OCI-LY7 (cell line): ENCODE measurements at regions not wholly inside any gene's neighbourhood (a gene's known extent, or its start where the extent isn't known, plus 50 kb on each side); places are given as distances from the start of the nearest gene placed in this dataset.

Source experiments
- BruUV-seq: library from RNA; stranded (reverse); fragments of 400-500 nt; replicated peaks from 2 replicates; lab custom pipeline; 2021; lab: Mats Ljungman, UMichigan
- CTCF ChIA-PET: fragments of 300-600 bp; sonication (Branson Sonifier 250); formaldehyde crosslinking; loops from one replicate; lab custom pipeline; 2022; ENCODE audit warnings: antibody characterized with exemption; ENCODE audit not compliant: unreplicated experiment; lab: Charles Lee
- POLR2A ChIA-PET: fragments of 300-600 bp; sonication (Branson Sonifier 250); formaldehyde crosslinking; loops from one replicate; lab custom pipeline; 2022; ENCODE audit warnings: antibody characterized with exemption; lab: Charles Lee
- DNase-seq: peaks from one replicate; pipeline ENCODE4 v3.0.0-alpha.2; 2015; ENCODE audit warnings: low spot score
- H2AFZ ChIP-seq: fragments of 200-600 bp; sonication (generic), shearing (Covaris generic); 2 replicates; pipeline ENCODE4 v1.6.1; 2014; ENCODE audit warnings: mild to moderate bottlenecking, antibody characterized with exemption, low read length, moderate library complexity
- H3K27ac ChIP-seq: fragments of 200-600 bp; sonication (generic); 2 replicates; pipeline ENCODE4 v1.5.1; 2014; ENCODE audit warnings: mixed run types, low read depth, mild to moderate bottlenecking, moderate library complexity, low read length, inconsistent platforms; ENCODE audit not compliant: poor library complexity, severe bottlenecking
- H3K36me3 ChIP-seq: fragments of 200-600 bp; sonication (generic); 2 replicates; pipeline ENCODE4 v1.6.1; 2014; ENCODE audit warnings: mild to moderate bottlenecking, antibody characterized with exemption, low read length, moderate library complexity, mixed read lengths; ENCODE audit not compliant: insufficient read depth
- H3K4me1 ChIP-seq: fragments of 200-600 bp; sonication (generic); 2 replicates; pipeline ENCODE4 v1.5.1; 2014; ENCODE audit warnings: mild to moderate bottlenecking, low read length; ENCODE audit not compliant: insufficient read depth, poor library complexity, severe bottlenecking
- H3K4me2 ChIP-seq: fragments of 200-600 bp; sonication (generic); 2 replicates; pipeline ENCODE4 v1.6.1; 2014; ENCODE audit warnings: mild to moderate bottlenecking, low read length
- H3K4me3 ChIP-seq: fragments of 200-600 bp; sonication (generic); 2 replicates; pipeline ENCODE4 v1.5.1; 2014; ENCODE audit warnings: mild to moderate bottlenecking, low read depth, low read length; ENCODE audit not compliant: poor library complexity, severe bottlenecking
- H3K79me2 ChIP-seq: fragments of 200-600 bp; sonication (generic); 2 replicates; pipeline ENCODE4 v1.6.1; 2016; ENCODE audit warnings: low read depth, mild to moderate bottlenecking, low read length, moderate library complexity, mixed read lengths; ENCODE audit not compliant: insufficient read depth
- H3K9me2 ChIP-seq: fragments of 200-600 bp; sonication (generic); 2 replicates; pipeline ENCODE4 v1.6.1; 2016; ENCODE audit warnings: mild to moderate bottlenecking, low read length, mixed read lengths; ENCODE audit not compliant: insufficient read depth
- H3K9me3 ChIP-seq: fragments of 200-600 bp; sonication (generic); 2 replicates; pipeline ENCODE4 v1.6.1; 2014; ENCODE audit warnings: mild to moderate bottlenecking, mixed run types, low read length, mixed read lengths
- H4K20me1 ChIP-seq: fragments of 200-600 bp; sonication (generic); 2 replicates; pipeline ENCODE4 v1.6.1; 2014; ENCODE audit warnings: mild to moderate bottlenecking, antibody characterized with exemption, low read length, moderate library complexity, mixed read lengths; ENCODE audit not compliant: insufficient read depth
- CTCF ChIP-seq: fragments of 200-600 bp; sonication (generic); conservative IDR thresholded peaks from 2 replicates; pipeline ENCODE4 v1.5.1; 2014; ENCODE audit warnings: mild to moderate bottlenecking, antibody characterized with exemption, low read length, moderate library complexity, mixed read lengths
- EZH2phosphoT487 ChIP-seq: fragments of 200-600 bp; sonication (generic); IDR thresholded peaks from 2 replicates; pipeline ENCODE4 v1.6.1; 2018; ENCODE audit warnings: low read depth, borderline replicate concordance, mild to moderate bottlenecking, mixed run types, antibody characterized with exemption, low read length, moderate library complexity, mixed read lengths
- intact Hi-C: fragments of 100-400 bp; cut with micrococcal nuclease; formaldehyde crosslinking; loops from one replicate; pipeline ENCODE4 v1.10.0; 2022; ENCODE audit not compliant: unreplicated experiment

- no peak overlapping the region for H3K27ac ChIP-seq
- no peaks in the 10 kb centered on the region for H3K9me2 ChIP-seq
- no peaks in the 10 kb centered on the region for H3K9me3 ChIP-seq
- ChIA-PET POLR2A (no interaction called here), CTCF (no interaction called here)
- no peak overlapping the region for H3K4me2 ChIP-seq
- DNase-seq: no peak
- no peaks in the 10 kb centered on the region for H3K79me2 ChIP-seq
- intact Hi-C loops: no loop called here
- no TSS peak for BruUV-seq
- H2AFZ ChIP-seq: no peak overlapping the region
- H3K4me3 ChIP-seq: no peak overlapping the region
- H3K4me1 ChIP-seq: no peaks in the 10 kb centered on the region
- H4K20me1 ChIP-seq: no peaks in the 10 kb centered on the region
- TF ChIP-seq EZH2phosphoT487 (no peak), CTCF (no peak)
- H3K36me3 ChIP-seq: no peaks in the 10 kb centered on the region
These were observed 677.8 kb upstream of the POU3F2 start for GRCh38 chr6:98156580-98156979.

GRCh38 chr6:98179606-98180005 lies 654.8 kb upstream of the POU3F2 start:
- no peaks in the 10 kb centered on the region for H4K20me1 ChIP-seq
- TF ChIP-seq EZH2phosphoT487 (no peak), CTCF (no peak)
- H3K79me2 ChIP-seq: no peaks in the 10 kb centered on the region
- CTCF ChIA-PET: no interaction called here
- intact Hi-C loops: no loop called here
- BruUV-seq: no TSS peak
- no peaks in the 10 kb centered on the region for H3K4me1 ChIP-seq
- DNase-seq: no peak
- no peak overlapping the region for H3K27ac ChIP-seq
- no peaks in the 10 kb centered on the region for H3K36me3 ChIP-seq
- no peaks in the 10 kb centered on the region for H3K9me2 ChIP-seq
- no peak overlapping the region for H2AFZ ChIP-seq
- POLR2A ChIA-PET: no interaction called here
- H3K4me3 ChIP-seq: no peak overlapping the region
- H3K9me3 ChIP-seq: no peaks in the 10 kb centered on the region
- H3K4me2 ChIP-seq: no peak overlapping the region

GRCh38 chr6:98200084-98200483 lies 634.3 kb upstream of the POU3F2 start:
- no peak overlapping the region for H3K4me3 ChIP-seq
- TF ChIP-seq CTCF (no peak), EZH2phosphoT487 (no peak)
- no peak overlapping the region for H3K27ac ChIP-seq
- H3K79me2 ChIP-seq: no peaks in the 10 kb centered on the region
- CTCF ChIA-PET: no interaction called here
- no peaks in the 10 kb centered on the region for H3K36me3 ChIP-seq
- no peak overlapping the region for H3K4me2 ChIP-seq
- H3K4me1 ChIP-seq: no peaks in the 10 kb centered on the region
- no TSS peak for BruUV-seq
- H3K9me2 ChIP-seq: no peaks in the 10 kb centered on the region
- no peak for DNase-seq
- H2AFZ ChIP-seq: no peak overlapping the region
- intact Hi-C loops: no loop called here
- no peaks in the 10 kb centered on the region for H3K9me3 ChIP-seq
- no peaks in the 10 kb centered on the region for H4K20me1 ChIP-seq
- POLR2A ChIA-PET: no interaction called here
